CD14-positive monocyte (primary cell): ENCODE measurements at regions not wholly inside any gene's neighbourhood (a gene's known extent, or its start where the extent isn't known, plus 50 kb on each side); places are given as distances from the start of the nearest gene placed in this dataset.

Experiments used
- DNase-seq, 3 donors: peaks; one replicate each; pipeline ENCODE4 v3.0.0-alpha.2; 2011 to 2022
- H2AFZ ChIP-seq: 2 replicates; pipeline ENCODE4 v1.6.0; 2012; ENCODE audit warnings: mild to moderate bottlenecking, low read depth, low read length, inconsistent platforms; ENCODE audit not compliant: insufficient read depth, poor library complexity, severe bottlenecking
- H3K27ac ChIP-seq, 2 donors: 1 replicate in 1 of 2; 2 replicates in 1 of 2; pipeline ENCODE4 v1.5.1; 2012 to 2013; ENCODE audit warnings: low read length in 2 of 2, control low read depth in 1 of 2, inconsistent platforms in 1 of 2, low read depth in 1 of 2, mild to moderate bottlenecking in 1 of 2
- H3K27me3 ChIP-seq, 2 donors: one replicate each; pipeline versions ENCODE4 v1.6.0 to v1.6.1; 2011 to 2013; ENCODE audit warnings: low read length in 2 of 2; ENCODE audit not compliant: control insufficient read depth in 2 of 2, insufficient read depth in 2 of 2
- H3K36me3 ChIP-seq, 2 donors: replicated peaks in 1 of 2; 1 replicate in 1 of 2; 2 replicates in 1 of 2; pipeline versions ENCODE4 v1.5.1 to v1.6.1; 2012 to 2013; ENCODE audit warnings: low read length in 2 of 2, control low read depth in 1 of 2, inconsistent platforms in 1 of 2, mild to moderate bottlenecking in 1 of 2; ENCODE audit not compliant: insufficient read depth in 2 of 2, control insufficient read depth in 1 of 2
- H3K4me1 ChIP-seq, 2 donors: 1 replicate in 1 of 2; 2 replicates in 1 of 2; pipeline versions ENCODE4 v1.5.1 to v1.6.1; 2012 to 2013; ENCODE audit warnings: low read length in 2 of 2, control low read depth in 1 of 2, inconsistent platforms in 1 of 2, mild to moderate bottlenecking in 1 of 2, moderate library complexity in 1 of 2; ENCODE audit not compliant: insufficient read depth in 2 of 2, control insufficient read depth in 1 of 2
- H3K4me2 ChIP-seq: replicated peaks from 2 replicates; pipeline ENCODE3; 2012; ENCODE audit warnings: low read length, moderate library complexity, mild to moderate bottlenecking; ENCODE audit not compliant: poor library complexity, severe bottlenecking; ENCODE audit errors: extremely low read depth
- H3K4me3 ChIP-seq, 3 experiments: fragments of 200-600 bp in 1 of 3; sonication (generic) in 1 of 3; replicated peaks in 1 of 3; 1 replicate in 2 of 3; 2 replicates in 1 of 3; pipeline ENCODE4 v1.5.1; 2011 to 2013; ENCODE audit warnings: low read length in 3 of 3, mild to moderate bottlenecking in 3 of 3, control low read depth in 2 of 3, low read depth in 2 of 3, inconsistent platforms in 1 of 3, moderate library complexity in 1 of 3
- H3K79me2 ChIP-seq: 2 replicates; pipeline ENCODE4 v1.6.0; 2012; ENCODE audit warnings: mild to moderate bottlenecking, control low read depth, inconsistent platforms, low read length, moderate library complexity; ENCODE audit not compliant: insufficient read depth
- H3K9ac ChIP-seq: 2 replicates; pipeline ENCODE4 v1.6.0; 2017; ENCODE audit warnings: low read length, mild to moderate bottlenecking; ENCODE audit not compliant: insufficient read depth, poor library complexity, severe bottlenecking
- H3K9me3 ChIP-seq, 2 donors: replicated peaks in 1 of 2; 1 replicate in 1 of 2; 2 replicates in 1 of 2; pipeline versions ENCODE4 v1.5.1 to v1.6.1; 2012 to 2013; ENCODE audit warnings: low read length in 2 of 2, control low read depth in 1 of 2; ENCODE audit not compliant: control insufficient read depth in 1 of 2, insufficient read depth in 1 of 2
- H4K20me1 ChIP-seq: 2 replicates; pipeline ENCODE4 v1.6.0; 2012; ENCODE audit warnings: mild to moderate bottlenecking, low read length, control low read depth, moderate library complexity; ENCODE audit not compliant: insufficient read depth
- H3K27ac Mint-ChIP-seq, 7 donors: one replicate each; pipeline ENCODE4 v1.8.0; 2020; ENCODE audit warnings: mild to moderate bottlenecking in 7 of 7, mixed read lengths in 7 of 7, moderate library complexity in 6 of 7, inconsistent platforms in 2 of 7
- H3K27me3 Mint-ChIP-seq, 3 donors: one replicate each; pipeline ENCODE4 v1.8.0; 2021 to 2022; ENCODE audit warnings: low read depth in 3 of 3, mild to moderate bottlenecking in 3 of 3, mixed read lengths in 3 of 3, moderate library complexity in 3 of 3, inconsistent platforms in 1 of 3
- H3K36me3 Mint-ChIP-seq, 2 donors: one replicate each; pipeline ENCODE4 v1.8.0; 2020; ENCODE audit warnings: mixed read lengths in 2 of 2, inconsistent platforms in 1 of 2, mild to moderate bottlenecking in 1 of 2
- H3K4me1 Mint-ChIP-seq: one replicate; pipeline ENCODE4 v1.8.0; 2020; ENCODE audit warnings: mild to moderate bottlenecking, mixed read lengths
- H3K4me3 Mint-ChIP-seq, 2 donors: one replicate each; pipeline ENCODE4 v1.8.0; 2020; ENCODE audit warnings: mild to moderate bottlenecking in 2 of 2, mixed read lengths in 2 of 2, moderate library complexity in 1 of 2
- H3K9me3 Mint-ChIP-seq, 7 donors: one replicate each; pipeline ENCODE4 v1.8.0; 2020 to 2022; ENCODE audit warnings: mixed read lengths in 7 of 7, mild to moderate bottlenecking in 6 of 7, moderate library complexity in 6 of 7, inconsistent platforms in 2 of 7
- WGBS: methylation state at CpG from one replicate; pipeline ENCODE4 v1.1.5; 2013; ENCODE audit warnings: missing lambda C conversion rate; ENCODE audit not compliant: insufficient coverage; 5-methylcytosine and 5-hydroxymethylcytosine counted together
- intact Hi-C, 2 donors: fragments of 100-400 bp; cut with micrococcal nuclease; formaldehyde crosslinking; loops; one replicate each; pipeline versions ENCODE4 v1.15.0 to v1.15.1; 2023
- TF ChIP-seq, protein P1 (sequence below): fragments of 200-600 bp; IDR thresholded peaks from one replicate; pipeline ENCODE4 v1.8.0; 2022; ENCODE audit warnings: antibody characterized with exemption, mild to moderate bottlenecking

DNA sequence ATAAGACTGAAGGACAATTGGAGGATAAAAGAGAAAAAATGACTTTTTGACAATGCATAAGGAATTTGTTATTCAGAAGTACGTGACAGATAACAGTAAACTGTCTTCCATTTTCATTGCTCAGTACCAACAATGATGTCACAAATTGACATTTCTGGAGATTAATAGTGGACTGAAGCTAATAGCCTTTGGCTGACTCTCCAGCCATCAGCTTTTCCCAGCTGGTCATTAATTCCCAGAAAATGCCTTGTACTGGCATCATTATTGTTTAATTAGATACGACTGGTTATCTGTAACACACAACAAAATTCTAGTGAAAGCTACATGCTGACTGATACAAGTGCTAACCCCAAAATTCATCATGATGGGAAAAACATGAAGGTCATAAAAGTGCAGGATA is 147.9 kb upstream of the FGF13 start:
- Histone ChIP-seq H3K9me3 (no peaks in the 10 kb centered on the region), H4K20me1 (no peaks in the 10 kb centered on the region), H3K4me3 (no peak overlapping the region), H3K36me3 (no peaks in the 10 kb centered on the region), H3K4me2 (no peak overlapping the region), H3K27ac (no peak overlapping the region), H3K79me2 (no peaks in the 10 kb centered on the region), H3K9ac (no peak overlapping the region), H3K4me1 (no peaks in the 10 kb centered on the region), H2AFZ (no peak overlapping the region), H3K27me3 (no peaks in the 10 kb centered on the region)
- H3K36me3 Mint-ChIP-seq, result no peaks in the 10 kb centered on the region
- no peak overlapping the region for H3K4me3 Mint-ChIP-seq
- H3K9me3 Mint-ChIP-seq, result no peaks in the 10 kb centered on the region
- TF ChIP-seq, protein P1, sequence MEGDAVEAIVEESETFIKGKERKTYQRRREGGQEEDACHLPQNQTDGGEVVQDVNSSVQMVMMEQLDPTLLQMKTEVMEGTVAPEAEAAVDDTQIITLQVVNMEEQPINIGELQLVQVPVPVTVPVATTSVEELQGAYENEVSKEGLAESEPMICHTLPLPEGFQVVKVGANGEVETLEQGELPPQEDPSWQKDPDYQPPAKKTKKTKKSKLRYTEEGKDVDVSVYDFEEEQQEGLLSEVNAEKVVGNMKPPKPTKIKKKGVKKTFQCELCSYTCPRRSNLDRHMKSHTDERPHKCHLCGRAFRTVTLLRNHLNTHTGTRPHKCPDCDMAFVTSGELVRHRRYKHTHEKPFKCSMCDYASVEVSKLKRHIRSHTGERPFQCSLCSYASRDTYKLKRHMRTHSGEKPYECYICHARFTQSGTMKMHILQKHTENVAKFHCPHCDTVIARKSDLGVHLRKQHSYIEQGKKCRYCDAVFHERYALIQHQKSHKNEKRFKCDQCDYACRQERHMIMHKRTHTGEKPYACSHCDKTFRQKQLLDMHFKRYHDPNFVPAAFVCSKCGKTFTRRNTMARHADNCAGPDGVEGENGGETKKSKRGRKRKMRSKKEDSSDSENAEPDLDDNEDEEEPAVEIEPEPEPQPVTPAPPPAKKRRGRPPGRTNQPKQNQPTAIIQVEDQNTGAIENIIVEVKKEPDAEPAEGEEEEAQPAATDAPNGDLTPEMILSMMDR, result no peak
- no peaks in the 10 kb centered on the region for H3K4me1 Mint-ChIP-seq
- no CpG with 5 or more reads among the region's 2 CpGs for WGBS
- intact Hi-C loops, result no loop called here
- DNase-seq, result no peak
- H3K27me3 Mint-ChIP-seq, result peaks cover 0 to 13% (median 2%) of the 10 kb centered on the region in 3 donors
- no peak overlapping the region for H3K27ac Mint-ChIP-seq

DNA sequence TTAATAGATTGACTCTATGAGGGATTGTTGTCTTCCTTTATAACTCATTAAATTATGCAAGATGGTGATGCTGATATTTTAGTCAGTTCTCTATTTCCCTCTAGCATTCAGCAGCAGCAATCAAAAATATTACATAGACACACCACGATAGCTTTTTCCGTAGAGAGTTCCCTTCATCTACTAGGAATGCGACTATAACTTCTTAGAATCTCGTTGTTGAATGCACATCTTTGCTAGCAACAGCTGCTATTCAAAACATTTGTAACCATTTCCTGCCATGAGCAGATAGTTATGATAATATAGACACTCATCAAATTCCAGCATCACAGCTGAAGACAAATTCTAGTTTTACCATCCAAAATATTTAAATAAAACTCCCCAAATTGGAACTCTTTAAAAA is 147.4 kb upstream of the FGF13 start:
- intact Hi-C loops, result no loop called here
- no peaks in the 10 kb centered on the region for H3K4me1 Mint-ChIP-seq

More for the DNA sequence above, 147.4 kb upstream of the FGF13 start:
- Mint-ChIP-seq H3K36me3 (no peaks in the 10 kb centered on the region), H3K27me3 (peaks cover 0 to 13% (median 2%) of the 10 kb centered on the region in 3 donors), H3K4me3 (no peak overlapping the region), H3K27ac (no peak overlapping the region), H3K9me3 (no peaks in the 10 kb centered on the region)
- Histone ChIP-seq H4K20me1 (no peaks in the 10 kb centered on the region), H3K9me3 (no peaks in the 10 kb centered on the region), H3K9ac (no peak overlapping the region), H3K4me3 (no peak overlapping the region), H3K27me3 (no peaks in the 10 kb centered on the region), H3K79me2 (no peaks in the 10 kb centered on the region), H2AFZ (no peak overlapping the region), H3K4me1 (no peaks in the 10 kb centered on the region), H3K27ac (no peak overlapping the region), H3K4me2 (no peak overlapping the region), H3K36me3 (no peaks in the 10 kb centered on the region)
- TF ChIP-seq, protein P1, result no peak
- WGBS, result no CpG with 5 or more reads among the region's 4 CpGs
- no peak for DNase-seq
